Stimulated activated CD4-positive, alpha-beta T cell treated with anti-CD3 and anti-CD28 coated beads, Interleukin-12 subunit alpha, Interleukin-12 subunit beta, amount 100 ng/mL, for 4 hours (primary cell): ENCODE measurements at regions not wholly inside any gene's neighbourhood (a gene's known extent, or its start where the extent isn't known, plus 50 kb on each side); places are given as distances from the start of the nearest gene placed in this dataset.

Experiments
- DNase-seq: peaks from one replicate; pipeline ENCODE4 v3.0.0-alpha.2; 2020

DNA sequence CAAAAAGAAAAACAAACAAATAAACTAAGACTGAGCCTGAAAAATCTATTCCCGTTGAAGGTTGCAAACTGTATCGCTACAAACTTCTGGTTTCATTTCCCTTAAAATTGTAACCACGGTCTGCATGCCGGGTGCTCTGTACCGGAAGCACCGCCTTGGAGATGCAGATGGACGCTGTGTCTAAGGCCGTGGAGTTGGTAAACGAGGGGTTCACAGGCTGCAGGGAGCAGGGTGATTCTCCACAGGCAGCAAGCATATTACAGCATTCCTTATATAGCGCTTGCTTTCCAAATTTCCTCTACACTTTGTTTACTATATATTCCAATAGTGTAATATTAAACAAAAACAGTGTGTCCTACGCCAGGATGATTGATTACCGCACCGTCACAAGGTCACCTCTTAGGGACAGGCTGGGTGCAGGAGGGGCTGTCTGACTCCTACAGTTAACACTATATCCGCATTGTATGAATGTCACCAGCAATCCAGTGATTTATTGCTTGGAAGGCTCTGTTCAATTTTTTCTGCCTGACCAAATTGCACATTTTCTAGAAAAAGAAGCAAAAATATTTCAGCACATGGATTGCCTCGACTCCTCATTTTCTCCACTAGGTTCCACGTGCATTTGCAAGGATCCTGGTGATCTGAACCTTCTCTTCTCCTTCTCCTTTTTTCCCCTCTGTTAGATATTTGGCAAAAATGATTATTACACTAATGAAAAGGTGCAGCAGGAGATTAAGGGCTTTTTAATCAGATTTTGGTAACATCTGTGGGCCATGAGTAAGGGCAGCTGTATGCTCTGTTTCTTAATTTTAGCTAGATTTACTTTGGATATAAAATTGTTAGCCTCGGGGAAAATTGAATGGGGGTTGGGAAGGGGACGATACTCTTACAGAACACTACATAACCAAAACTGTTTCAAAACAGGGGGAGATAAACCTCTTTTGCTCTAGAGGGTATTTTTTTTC, 325.8 kb upstream of the MGMT start:
- DNase-seq, result no peak

DNA sequence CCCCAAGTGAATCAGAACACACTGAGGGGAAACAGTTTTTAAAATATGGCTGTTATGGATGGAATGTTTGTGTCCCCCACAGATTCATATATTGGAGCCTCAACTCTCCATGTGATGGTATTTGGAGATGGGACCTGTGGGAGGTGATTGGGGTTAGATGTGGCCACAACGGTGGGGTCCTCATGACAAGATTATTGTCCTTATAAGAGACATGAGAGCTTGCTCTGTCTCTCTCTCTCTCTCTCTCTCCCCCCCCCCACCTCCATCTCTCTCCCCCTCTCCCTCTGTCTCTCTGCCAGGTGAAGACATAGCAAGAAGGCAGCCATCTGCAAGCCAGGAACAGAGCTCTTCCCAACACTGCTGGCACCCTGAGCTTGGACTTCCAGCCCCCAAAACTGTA, 315.8 kb upstream of the MGMT start:
- no peak for DNase-seq

DNA sequence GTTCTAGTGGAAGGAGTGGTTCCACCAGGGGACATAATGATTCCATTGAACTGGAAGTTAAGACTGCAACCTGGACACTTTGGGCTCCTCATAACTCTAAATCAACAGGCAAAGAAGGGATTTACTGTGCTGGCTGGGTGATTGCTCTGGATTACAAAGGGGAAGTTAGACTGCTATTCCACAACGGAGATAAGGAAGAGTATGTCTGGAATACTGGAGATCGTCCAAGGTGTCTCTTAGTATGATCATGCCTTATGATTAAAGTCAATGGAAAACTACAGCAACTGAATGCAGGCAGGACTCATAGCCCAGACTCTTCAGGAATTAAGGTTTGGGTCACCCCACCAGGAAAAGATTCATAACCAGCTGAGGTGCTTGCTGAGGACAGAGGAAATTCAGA, 310.6 kb upstream of the MGMT start:
- no peak for DNase-seq

DNA sequence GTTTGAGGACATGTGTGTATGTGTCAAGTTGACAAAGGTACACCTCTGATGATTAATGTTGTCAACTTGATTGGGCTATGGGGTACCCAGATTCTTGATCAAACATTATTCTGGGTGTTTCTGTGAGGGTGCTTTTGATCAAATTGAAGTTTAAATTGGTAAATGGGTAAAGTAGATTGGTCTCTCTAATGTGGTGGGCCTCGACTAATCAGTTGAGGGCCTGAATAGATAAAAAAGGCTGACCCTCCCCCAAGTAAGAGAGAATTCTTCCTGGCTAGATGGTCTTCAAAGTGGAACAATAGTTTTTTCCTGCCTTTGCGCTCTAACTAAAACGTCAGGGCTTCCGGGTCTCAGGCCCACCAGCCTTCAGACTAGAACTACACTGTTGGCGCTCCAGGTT, 309.9 kb upstream of the MGMT start:
- DNase-seq, result no peak

DNA sequence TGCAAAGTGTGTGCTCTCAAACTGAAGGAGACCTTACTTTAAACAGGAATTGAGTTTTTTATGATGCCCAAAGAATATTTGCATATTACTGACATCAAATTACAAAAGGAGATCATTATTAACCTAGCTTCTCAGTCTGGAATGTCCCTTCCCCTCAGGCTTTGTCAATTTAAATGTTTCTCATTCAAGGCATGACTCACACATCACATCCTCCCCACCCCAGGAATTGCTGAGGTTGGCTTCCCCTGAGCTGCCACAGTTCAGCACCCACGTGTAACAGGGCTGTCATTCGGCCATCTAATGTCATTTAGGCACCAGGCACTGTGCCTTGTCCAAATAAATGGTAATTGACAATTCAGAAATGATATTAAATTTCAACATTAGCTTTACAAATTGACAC, 305.9 kb upstream of the MGMT start:
- DNase-seq, result no peak

DNA sequence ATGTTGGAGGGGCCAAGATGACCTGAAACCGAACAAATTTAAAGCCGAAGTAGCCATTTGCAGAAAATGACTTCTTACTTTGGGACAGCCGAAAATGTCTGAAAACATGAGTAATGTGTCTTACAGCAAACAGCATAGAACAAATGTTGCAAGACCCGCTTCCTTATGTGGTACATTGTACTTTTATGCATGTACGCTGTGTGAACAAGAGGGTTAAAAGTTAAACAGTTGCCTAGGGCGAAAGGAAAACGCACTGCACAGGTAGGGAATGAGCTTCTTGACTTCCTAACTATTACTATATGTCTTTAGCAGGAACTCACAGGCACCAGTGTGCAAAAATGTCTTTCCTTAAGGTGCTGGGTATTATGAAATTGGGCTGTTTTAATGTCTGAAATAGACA, 303.5 kb upstream of the MGMT start:
- no peak for DNase-seq

DNA sequence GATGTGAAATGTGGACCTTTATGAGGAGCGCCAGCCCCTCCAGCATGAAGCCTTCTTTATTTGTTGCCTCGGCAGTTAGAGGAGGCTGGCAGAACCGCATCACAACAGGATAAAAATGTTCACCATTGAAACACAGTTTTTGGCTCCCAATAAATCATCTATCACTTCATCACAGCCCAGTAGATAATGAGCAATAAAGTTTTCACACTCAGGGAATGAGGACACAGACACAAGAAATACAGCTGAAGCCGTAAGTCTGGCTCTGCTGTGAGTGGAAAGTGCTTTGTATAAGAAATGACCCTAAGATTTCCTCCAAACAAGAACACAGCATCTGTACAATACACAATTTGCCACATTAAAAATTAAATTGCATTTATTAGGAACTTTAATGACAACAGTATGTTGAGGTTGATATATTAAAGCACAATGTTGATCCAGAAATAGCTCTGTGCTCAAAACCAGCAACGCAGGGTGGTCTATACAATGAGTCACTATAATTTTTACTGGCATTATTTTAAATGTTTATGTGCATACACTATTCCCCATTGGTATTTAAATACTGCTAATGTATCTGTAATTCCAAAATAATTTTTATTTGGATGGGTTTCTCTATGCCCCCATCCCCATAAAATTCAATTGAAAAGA, 301.8 kb upstream of the MGMT start:
- no peak for DNase-seq

DNA sequence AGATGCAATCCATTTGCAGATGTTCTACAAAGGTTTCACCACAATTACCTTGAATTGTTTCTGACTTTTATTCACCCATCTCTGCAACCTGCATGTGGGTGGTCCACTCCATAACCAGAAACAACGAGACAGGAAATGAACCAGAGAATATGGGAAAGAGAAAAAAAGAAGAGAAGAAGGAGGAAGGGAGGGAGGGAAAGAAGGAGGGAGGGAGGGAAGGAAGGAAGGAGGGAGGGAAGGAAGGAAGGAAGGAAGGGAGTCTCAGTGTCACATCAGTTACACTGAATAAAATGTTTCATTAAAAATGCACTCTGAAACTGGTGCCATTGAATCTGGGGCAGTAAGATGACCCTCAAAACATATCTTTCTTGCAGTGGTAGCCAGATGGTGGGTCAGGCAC, 301.3 kb upstream of the MGMT start:
- DNase-seq, result no peak

DNA sequence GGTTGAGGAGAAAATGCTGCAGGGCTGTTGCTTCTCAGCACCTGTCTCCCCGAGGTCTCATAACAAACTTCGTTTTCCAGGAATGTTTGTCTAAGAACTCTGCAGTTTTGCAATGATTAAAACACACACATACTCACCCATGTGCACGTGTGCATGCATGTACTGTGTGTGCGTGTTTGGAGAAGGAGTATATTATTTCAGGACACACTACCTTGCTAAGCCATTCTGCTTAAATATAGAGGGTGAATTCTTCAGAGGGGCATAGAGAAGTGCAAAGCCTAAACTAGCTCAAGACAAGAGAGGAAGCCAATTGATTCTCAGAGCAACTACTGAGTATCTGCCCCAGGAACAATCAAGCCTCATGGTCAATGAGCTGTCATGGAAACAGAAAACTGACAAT, 298.4 kb upstream of the MGMT start:
- no peak for DNase-seq

DNA sequence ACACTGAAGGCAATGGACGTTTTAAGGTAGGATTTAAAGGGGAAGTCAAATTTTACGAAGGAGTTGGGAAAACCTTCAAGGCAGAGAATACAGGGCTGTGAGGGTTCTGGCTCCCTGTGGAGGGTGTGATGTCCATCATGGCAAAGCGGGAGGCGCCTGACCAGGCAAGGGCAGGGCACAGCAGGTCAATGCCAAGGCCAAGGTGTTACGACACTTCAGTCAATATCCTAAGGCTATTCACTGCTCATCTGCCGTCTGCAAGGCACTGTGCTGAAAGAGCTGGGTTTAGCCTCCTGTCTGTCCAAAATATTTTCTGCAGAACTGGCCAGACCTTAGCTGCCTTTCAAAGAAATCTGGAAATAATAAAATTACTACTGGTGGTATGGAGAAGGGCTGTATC, 297.9 kb upstream of the MGMT start:
- no peak for DNase-seq

DNA sequence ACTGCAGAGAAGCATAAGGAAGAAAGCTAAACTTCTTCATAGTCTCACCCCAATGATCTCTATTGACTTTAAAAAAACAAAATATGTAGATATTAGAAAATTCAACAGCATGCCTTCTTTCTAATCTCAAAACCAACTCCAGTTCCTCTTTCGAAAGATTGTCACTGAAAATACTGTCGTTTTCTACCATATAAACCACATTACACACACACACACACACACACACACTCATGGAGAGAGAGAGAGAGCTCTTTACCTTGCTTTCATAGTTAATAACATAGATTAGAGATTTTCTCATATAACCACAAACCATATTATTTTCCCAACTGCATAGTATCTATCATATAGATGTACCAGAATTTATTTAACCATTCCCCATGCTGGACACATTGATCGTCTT, 296.2 kb upstream of the MGMT start:
- no peak for DNase-seq

DNA sequence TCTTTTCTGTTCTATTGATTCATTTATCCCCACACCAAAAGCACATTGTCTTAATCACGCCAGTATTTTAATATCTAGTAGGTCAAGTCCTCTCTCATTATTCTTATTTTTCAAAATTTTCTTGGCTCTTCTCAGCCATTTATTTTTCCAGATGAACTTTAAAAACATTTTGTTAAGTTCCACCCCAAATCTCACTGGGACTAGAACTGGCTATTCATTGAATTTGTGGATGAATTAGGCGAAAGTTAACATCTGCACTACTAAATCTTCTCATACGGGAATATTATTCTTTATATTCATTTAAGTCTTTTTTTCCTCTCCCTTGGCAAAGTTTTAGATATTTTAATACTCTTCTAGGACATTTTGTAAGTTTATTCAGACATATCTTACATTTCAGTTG, 295.2 kb upstream of the MGMT start:
- no peak for DNase-seq

DNA sequence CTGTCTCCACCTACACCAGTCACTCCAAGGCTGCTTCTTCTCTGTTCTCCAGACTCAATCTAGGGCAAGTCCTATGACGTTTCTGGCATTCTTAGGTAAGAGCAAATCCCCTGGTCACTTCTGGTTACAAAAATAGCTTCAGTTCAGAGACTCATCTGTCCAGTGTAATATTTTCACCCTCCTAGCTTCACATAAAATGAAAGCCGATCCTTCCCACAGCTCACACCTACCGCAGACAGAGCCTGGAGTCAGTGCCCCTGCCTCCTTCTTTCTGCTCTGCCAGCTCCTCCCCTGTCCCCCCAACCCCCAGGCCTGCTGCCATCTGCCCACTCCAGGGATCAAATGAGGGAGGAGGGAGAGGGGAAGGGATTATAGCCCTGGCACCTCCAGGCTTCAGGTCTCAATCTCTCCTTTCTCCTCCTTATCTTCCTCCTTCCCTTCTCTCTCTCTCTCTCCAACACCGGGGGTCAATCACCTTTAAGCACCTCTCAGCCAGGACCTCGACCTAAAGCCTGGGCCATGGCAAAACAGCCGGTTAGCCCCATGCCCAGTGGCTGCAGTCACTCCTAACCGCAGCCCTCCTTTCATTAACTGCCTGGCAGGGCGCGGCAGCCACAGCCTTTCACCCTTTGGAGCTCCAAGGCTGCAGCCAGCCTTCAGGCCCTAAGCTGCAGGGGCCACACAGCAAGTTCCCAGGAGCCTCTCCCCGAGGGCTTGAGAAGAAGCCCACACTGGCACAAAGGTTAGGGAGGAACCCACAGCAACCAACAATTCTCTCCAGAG, 292.6 kb upstream of the MGMT start:
- DNase-seq, result no peak

DNA sequence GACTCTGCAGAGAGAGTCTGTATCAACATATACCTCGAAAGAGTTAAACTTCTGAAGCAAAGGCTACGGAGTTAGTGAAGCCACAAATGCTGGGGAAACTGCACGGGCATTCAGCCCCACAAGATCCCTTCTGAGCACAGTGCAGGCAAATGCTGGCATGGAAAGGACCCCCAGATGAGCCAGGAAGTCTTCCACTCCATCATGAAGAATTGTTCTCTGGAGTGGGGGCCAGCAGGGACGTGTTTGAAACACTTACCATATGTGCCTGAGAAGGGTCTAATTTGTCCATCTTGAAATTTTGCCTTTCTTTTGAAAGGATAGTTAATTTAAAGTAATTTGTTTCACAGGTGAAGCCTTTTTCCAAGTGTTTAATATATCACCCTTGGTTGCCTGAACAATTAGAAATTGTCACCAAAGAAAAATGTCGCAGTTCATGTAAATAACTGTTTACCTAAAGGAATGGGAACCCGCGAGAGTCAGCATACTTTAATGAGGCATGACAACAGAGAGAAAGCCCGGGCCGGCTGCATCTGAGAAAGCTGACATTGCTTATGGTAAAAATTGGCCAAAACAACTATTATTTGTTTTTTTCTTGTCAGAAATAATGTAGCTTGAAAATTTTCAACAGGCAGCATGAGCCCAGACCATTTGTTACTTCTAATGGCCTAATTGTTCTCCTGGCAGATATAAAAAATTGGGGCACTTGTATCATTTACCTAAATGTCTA, 287.6 kb upstream of the MGMT start:
- DNase-seq, result no peak

DNA sequence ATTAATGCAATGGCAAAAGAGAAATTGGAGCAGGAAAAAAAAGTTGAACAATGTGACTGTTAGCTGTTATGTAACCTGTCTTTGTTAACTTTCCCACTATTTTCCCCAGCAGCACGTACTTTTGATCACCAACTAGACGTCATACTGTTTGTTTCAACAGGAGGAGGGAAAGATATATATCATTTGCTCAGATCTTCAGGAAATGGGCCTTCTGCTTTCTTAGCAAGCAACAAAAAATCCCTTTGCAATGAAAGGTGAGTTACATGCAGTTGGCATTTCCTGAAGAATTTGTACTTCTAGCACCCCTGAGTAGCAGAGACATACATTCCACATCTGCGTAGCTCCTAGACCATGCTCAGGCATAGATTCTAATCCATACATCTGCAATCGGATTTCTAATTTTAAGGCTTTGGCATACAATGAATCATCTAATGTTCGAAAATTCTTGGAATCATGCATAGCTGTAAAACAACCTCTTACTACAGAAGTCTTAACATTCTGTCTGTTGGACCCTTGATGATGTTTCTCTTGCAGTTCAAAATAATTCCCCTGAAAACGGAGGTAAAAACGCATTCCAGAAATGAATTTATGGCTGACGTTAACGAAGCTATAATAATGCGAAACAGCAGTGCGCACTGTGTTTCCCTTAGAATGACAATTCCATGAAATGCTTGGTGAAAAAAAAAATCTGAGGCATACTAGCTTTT, 286.9 kb upstream of the MGMT start:
- no peak for DNase-seq

DNA sequence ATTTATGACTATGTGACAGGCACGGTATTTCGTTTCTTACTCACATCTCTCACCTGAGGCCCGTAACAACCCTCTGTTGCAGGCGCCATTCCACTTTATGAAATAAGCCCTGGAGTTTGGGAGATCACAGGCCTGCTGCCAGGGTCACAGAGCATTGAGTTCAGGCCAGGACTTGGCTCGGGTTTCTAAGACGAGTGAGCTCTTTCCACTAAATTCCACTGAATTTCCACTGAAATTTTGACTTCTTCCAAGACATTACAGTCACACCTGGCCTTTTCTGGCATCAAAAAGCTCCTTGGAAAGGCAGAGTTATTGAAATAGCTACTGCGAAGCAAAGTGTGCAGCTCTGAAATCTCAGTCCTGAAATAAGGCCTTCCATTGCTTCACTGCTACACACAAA, 282.8 kb upstream of the MGMT start:
- no peak for DNase-seq

DNA sequence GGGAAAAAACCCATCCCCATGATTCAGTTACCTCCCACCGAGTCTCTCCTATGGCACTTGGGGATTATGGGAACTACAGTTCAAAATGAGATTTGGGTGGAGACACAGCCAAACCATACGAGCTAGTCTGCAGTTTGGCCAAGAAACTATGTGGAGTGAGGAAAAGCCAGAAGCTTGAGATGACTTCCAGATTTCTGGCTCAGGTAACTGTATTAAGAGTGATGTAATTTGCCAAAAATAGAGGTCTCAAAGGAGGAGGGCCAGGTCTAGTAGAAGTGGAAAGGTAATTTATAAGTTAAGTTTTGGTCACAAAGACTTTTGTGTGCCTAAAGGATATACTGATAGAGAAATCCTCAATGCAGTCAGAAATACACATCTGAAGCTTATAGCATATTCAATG, 279.7 kb upstream of the MGMT start:
- DNase-seq, result no peak

DNA sequence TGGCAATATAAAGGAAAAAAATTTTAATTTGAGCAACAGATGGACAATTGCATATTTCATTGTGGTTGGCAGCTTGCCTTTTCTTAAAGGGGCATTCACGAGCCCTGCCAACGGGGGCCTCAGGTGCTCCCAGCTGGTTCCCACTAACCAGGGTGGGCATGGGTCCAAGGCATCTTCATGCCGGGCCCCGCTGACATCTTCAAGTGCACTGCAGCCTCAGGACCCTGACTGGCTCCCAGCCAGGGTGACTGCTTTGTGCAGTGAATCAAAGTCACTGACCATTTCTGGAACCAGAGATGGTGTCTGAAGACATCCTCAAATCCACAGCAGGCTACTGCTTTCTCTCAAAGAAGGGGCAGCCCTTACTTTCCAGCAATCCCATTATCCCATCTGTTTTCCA, 275.2 kb upstream of the MGMT start:
- no peak for DNase-seq

DNA sequence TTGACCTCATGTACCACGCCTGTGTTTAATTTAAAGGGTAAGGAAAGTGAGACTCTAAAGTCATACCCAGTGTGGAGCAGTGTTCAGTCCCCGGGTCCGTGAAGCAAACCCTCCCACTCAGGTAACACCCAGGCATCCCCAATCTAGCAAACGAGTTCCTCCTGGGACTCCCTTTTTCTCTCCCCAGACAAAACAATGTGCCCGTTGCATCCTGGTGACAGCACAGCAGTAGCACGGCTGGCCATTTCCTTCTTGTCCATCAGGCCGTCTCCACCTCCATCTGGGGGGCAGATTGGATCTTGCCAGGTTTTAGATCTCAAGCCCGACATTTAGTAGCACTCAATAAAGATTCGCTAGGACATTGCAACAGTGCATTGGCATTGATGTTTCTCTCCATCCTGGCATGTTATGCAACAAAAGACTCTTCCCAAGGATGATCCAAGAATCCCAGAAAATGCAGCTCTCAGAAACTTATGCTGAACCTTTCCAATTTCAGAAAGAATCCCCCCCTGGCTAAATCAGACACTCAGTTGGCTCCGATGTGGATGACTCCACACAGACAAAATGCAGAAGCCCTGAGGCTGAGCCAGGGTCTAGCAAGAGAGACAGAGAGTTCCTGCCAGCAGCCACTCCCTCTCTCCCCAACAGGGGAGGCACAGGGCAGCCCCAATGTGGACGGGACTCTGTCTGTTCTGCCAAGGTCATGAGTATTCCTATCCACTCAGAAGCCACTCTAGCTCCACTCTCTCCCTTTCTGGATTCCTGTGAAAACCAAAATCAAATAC, 274.5 kb upstream of the MGMT start:
- DNase-seq, result no peak

DNA sequence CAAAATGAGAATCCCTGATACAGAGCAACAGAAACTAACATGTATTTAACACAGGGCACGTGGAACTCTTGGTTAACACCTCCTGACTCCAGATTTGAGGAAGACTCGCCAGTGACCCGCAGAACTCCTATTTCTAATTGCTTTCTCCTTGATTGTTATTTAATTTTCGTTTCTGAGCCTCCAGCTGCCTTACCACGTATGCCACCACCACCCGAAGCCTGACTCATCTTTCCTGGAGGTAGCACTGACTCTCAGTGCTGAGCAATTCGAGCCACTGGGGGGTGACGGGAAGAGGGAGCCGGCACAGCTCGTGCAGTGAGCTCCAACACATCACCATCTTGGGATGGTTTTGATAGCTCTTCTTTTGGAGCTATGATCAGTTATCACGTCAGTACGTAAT, 273.9 kb upstream of the MGMT start:
- DNase-seq, result no peak

DNA sequence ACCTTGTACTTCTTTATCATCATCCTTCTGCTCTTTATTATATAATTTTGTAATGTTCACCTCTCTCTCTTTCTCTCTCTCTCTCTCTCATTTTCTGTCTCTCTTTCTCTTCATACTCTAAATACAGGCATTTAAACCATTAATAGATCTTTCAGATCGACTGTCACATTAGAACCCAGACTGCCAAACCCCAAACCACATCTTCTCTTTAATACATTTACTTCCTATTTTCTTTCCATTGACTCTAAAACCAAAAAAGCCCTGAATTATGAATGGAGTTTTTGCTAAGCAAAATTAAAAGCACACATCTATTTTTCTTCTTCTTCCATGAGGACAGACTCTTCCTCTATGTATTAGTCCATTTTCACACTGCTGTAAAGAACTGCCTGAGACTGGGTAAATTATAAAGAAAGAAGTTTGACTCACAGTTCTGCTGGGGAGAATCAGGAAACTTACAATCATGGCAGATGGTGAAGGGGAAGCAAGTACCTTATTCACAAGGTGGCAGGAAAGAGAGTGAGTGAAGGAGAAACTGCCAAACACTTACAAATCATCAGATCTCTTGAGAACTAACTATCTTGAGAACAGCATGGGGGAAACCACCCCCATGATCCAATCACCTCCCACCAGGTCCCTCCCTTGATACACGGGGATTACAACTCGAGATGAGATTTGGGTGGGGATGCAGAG, 272.7 kb upstream of the MGMT start:
- no peak for DNase-seq
